Pancreas (tissue), 10 donors: ENCODE measurements at regions not wholly inside any gene's neighbourhood (a gene's known extent, or its start where the extent isn't known, plus 50 kb on each side); places are given as distances from the start of the nearest gene placed in this dataset.

Experiments
- ATAC-seq, 4 donors: fragments of 200-7000 bp; cut with Tn5 transposase; one replicate each; pipeline versions ENCODE4 v1.8.0 to v1.9.1; 2020; ENCODE audit warnings: mild to moderate bottlenecking in 4 of 4, moderate library complexity in 4 of 4
- DNase-seq, 6 donors: peaks; one replicate each; pipeline ENCODE4 v3.0.0-alpha.2; 2020
- FAIRE-seq: peaks from 2 replicates; lab custom pipeline; 2012; peaks lifted over from hg19 to GRCh38; lab: Jason Lieb, UNC
- H3K27ac ChIP-seq, 4 donors: fragments of 200-600 bp; sonication (generic); 1 replicate in 3 of 4; 2 replicates in 1 of 4; pipeline versions ENCODE4 v1.5.0 to v1.8.0; 2020
- H3K27me3 ChIP-seq, 4 donors: fragments of 200-600 bp; one replicate each; pipeline ENCODE4 v1.8.0; 2021
- H3K36me3 ChIP-seq, 3 donors: fragments of 200-600 bp; sonication (generic) in 1 of 3; one replicate each; pipeline versions ENCODE4 v1.5.0 to v1.8.0; 2020 to 2021
- H3K4me1 ChIP-seq, 3 donors: fragments of 200-600 bp; one replicate each; pipeline ENCODE4 v1.8.0; 2021
- H3K4me3 ChIP-seq, 4 donors: fragments of 200-600 bp; sonication (generic) in 2 of 4; one replicate each; pipeline versions ENCODE4 v1.5.0 to v1.8.0; 2020 to 2021
- H3K9me3 ChIP-seq, 4 donors: fragments of 200-600 bp; one replicate each; pipeline ENCODE4 v1.8.0; 2021
- WGBS, 2 donors: extraction: QIAGEN DNeasy Blood & Tissue Kit; methylation state at CpG; one replicate each; pipeline ENCODE4 v1.1.7; 2013; 5-methylcytosine and 5-hydroxymethylcytosine counted together
- intact Hi-C, 3 donors: fragments of 100-400 bp; cut with DNase I; formaldehyde crosslinking; loops; one replicate each; pipeline versions ENCODE4 v1.11.1 to v1.14.2; 2022
- TF ChIP-seq, protein P1 (sequence below), 4 donors: fragments of 200-600 bp; sonication (generic) in 3 of 4; IDR thresholded peaks; one replicate each; pipeline versions ENCODE4 v1.5.0 to v1.8.0; 2021; ENCODE audit warnings: antibody characterized with exemption in 4 of 4
- donor health status: healthy with polysubstance abuse.
- donor health status: DM: no; HTN: no; CAD: no; lungs with moderate emphysema.
- donor health status: DM: no; HTN: no; CAD: no.
- donor health status: control.
- donor health status: control.
- donor health status: Bipolar disorder and iron deficiency.
- donor health status: DM: yes; HTN: yes; CAD: no.
- donor health status: DM: no; HTN: no; CAD: no.
- donor health status: DM: no; HTN: no; CAD: no.
- donor health status: DM: yes; HTN: yes; CAD: no.

DNA sequence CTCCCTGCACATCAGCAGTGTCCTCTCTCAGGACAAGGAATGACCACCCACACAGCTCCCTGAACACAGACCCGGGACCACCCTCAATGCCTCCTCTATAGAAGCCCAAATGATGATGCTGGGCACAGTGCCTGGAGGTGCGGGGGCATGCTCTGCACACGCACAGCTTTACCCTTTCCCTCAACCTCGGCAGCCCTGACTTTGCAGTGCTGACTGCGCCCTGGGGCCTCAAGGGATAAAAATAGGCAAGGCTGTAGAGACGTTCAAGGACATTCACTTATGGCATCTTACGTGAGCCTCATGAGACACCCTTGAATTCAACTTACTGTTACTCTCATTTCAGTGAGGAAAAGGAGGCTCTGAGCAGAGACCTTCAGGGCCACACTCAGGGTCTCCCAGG lies 521.6 kb upstream of the MGMT start:
- Histone ChIP-seq H3K27ac (no peak overlapping the region), H3K27me3 (no peaks in the 10 kb centered on the region), H3K4me1 (no peaks in the 10 kb centered on the region), H3K36me3 (no peaks in the 10 kb centered on the region), H3K4me3 (no peak overlapping the region), H3K9me3 (no peaks in the 10 kb centered on the region)
- ATAC-seq = no peak
- WGBS, 2 donors = 60 to 68% methylated on average over 7 of the region's 7 CpGs
- no peak for FAIRE-seq
- intact Hi-C loops = no loop called here
- DNase-seq = no peak
- TF ChIP-seq, protein P1, sequence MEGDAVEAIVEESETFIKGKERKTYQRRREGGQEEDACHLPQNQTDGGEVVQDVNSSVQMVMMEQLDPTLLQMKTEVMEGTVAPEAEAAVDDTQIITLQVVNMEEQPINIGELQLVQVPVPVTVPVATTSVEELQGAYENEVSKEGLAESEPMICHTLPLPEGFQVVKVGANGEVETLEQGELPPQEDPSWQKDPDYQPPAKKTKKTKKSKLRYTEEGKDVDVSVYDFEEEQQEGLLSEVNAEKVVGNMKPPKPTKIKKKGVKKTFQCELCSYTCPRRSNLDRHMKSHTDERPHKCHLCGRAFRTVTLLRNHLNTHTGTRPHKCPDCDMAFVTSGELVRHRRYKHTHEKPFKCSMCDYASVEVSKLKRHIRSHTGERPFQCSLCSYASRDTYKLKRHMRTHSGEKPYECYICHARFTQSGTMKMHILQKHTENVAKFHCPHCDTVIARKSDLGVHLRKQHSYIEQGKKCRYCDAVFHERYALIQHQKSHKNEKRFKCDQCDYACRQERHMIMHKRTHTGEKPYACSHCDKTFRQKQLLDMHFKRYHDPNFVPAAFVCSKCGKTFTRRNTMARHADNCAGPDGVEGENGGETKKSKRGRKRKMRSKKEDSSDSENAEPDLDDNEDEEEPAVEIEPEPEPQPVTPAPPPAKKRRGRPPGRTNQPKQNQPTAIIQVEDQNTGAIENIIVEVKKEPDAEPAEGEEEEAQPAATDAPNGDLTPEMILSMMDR (IDR thresholded peaks at IDR 0.05) = no peak

DNA sequence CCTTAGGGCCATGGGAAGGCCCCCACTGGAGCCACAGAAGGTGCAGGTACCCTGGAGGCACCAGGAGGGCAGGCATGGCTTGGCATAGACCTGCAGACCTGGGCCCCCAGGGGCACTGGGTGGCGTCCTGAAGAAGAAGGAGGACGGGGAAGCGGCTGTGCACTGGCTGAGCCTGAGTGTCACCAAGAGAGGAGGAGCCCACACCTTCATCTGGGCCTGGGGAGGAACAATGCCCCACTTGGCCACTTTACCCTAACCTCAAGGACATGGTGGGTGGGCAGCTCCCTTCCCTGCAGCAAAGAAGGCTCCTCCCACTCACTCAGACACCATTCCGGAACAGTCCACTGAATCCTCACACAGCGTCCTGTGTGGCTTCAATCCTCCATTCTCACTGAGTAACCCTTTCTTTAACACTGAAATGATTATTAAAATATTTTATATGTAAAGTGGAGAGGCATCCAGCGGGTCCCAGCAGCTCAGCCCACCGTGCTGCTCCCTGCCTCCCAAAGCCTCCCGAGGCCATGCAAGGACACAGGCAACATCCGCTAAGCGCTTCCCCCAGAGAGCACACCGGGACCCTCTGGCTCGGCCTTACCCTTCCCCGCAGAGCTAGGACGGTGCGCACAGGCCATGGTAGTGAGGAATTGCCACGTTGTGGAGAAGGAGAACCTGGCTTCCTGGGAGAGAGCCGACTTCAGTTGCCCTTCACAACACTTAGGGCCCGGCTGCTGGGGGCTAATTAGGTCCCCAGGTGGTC lies 516.7 kb upstream of the MGMT start:
- Histone ChIP-seq H3K27me3 (no peaks in the 10 kb centered on the region), H3K36me3 (no peaks in the 10 kb centered on the region), H3K27ac (no peak overlapping the region), H3K4me1 (no peaks in the 10 kb centered on the region), H3K4me3 (no peak overlapping the region), H3K9me3 (no peaks in the 10 kb centered on the region)
- ATAC-seq = no peak
- WGBS, 2 donors = 79 to 89% methylated on average over 18 of the region's 18 CpGs
- intact Hi-C loops = no loop called here
- no peak for FAIRE-seq
- no peak for DNase-seq
- TF ChIP-seq, protein P1 (IDR thresholded peaks at IDR 0.05) = no peak

DNA sequence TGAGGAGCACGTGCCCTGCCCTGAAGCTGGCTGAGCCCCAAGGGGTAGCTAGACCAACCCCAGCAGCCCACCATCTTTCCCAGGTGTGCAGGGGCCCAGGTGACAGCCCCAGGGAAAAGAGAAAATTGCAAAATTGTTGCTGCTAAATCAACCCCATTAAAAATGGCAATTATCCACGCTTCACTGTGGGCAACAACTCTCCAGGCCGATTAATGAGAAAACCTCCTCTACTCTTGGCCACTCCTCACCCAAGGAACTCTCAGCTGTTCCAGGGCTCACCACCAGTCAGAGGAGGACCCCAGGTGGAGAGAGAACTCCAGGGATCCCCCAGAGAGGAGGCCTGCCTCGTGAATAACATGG lies 516.1 kb upstream of the MGMT start:
- TF ChIP-seq, protein P1 (IDR thresholded peaks at IDR 0.05) = no peak
- 63 to 64% methylated on average over 4 of the region's 4 CpGs for WGBS, 2 donors
- no peak for ATAC-seq

DNA sequence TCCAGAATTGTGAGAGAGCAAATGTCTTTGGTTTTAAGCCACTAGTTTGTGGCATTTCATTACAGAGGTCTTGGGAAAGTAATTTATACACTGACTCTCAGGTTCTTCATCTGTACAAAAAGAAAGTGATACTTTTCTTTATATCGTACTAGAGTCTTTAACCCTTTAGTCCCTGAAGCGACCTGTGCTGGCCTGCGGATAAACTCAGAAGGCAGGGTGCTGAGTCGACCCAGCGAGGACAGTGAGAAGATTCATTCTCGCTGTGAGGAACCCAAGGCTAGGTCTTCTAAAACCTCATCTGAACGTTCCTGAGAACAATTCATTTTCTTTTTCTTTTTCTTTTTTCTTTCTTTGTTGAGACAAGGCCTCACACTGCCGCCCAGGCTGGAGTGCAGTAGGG lies 514.2 kb upstream of the MGMT start:
- Histone ChIP-seq H3K4me1 (no peaks in the 10 kb centered on the region), H3K4me3 (no peak overlapping the region), H3K27me3 (no peaks in the 10 kb centered on the region), H3K36me3 (no peaks in the 10 kb centered on the region), H3K27ac (no peak overlapping the region), H3K9me3 (no peaks in the 10 kb centered on the region)
- DNase-seq (no peak), ATAC-seq (no peak), FAIRE-seq (no peak)
- intact Hi-C loops = no loop called here
- WGBS, 2 donors = 76 to 93% methylated on average over 8 of the region's 8 CpGs
- TF ChIP-seq, protein P1 (IDR thresholded peaks at IDR 0.05) = no peak

More for the DNA sequence above, 516.1 kb upstream of the MGMT start:
- no peak overlapping the region for H3K4me3 ChIP-seq
- FAIRE-seq (no peak), DNase-seq (no peak)
- H3K4me1 ChIP-seq = no peaks in the 10 kb centered on the region
- H3K27ac ChIP-seq = no peak overlapping the region
- H3K27me3 ChIP-seq = no peaks in the 10 kb centered on the region
- no peaks in the 10 kb centered on the region for H3K9me3 ChIP-seq
- intact Hi-C loops = no loop called here
- no peaks in the 10 kb centered on the region for H3K36me3 ChIP-seq

DNA sequence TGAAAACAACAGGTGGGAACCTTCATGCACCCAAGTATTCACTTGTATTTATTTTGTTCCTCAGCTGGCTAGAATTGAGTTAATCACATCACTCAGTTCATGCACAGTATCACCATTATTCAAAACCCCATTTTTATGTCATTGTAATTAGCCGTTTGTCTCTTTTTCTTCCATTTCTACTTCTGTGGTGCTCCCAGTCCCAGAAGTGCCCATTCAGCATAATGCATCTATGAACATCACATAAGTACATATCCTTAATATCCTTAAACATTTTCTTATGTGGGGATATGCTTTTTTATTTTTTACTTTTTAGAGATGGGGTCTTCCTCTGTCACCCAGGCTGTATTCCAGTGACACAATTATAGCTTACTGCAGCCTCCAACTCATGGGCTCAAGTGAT lies 510.9 kb upstream of the MGMT start:
- ATAC-seq = no peak
- Histone ChIP-seq H3K36me3 (no peaks in the 10 kb centered on the region), H3K27ac (no peak overlapping the region), H3K4me3 (no peak overlapping the region), H3K9me3 (no peaks in the 10 kb centered on the region), H3K4me1 (no peaks in the 10 kb centered on the region), H3K27me3 (peaks cover 0 to 1% (median 0%) of the 10 kb centered on the region in 4 donors)
- intact Hi-C loops = no loop called here
- FAIRE-seq = no peak
- WGBS, 2 donors = 56 to 85% methylated on average over 1 of the region's 1 CpG
- no peak for DNase-seq
- TF ChIP-seq, protein P1 (IDR thresholded peaks at IDR 0.05) = no peak
